ENCODE measurements at regions not wholly inside any gene's neighbourhood (a gene's known extent, or its start where the extent isn't known, plus 50 kb on each side); places are given as distances from the start of the nearest gene placed in this dataset.
"Not testable (repeated sequence)": the region's sequence is repeated elsewhere in the genome, so short reads cannot be mapped to it uniquely, and the experiment has no call there.

DNA sequence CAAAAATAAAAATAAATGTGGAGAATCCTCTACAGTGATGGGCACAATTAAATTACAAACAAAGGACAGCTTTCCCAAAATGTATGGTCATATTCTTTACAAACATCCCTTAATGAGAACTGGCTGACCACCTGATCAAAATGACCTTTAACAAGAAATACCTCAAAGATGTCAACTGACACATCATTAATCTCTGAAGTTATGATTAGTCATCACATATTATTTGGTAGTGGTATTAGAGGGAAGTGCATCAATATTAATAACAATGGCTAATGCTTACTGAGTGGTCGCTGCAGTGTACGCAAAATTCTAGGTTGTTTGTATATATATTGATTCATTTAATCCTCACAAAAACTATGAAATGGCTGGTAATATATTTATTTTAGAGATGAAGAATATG lies 340.6 kb downstream of the GJA1 start:
- no peak for DNase-seq

DNA sequence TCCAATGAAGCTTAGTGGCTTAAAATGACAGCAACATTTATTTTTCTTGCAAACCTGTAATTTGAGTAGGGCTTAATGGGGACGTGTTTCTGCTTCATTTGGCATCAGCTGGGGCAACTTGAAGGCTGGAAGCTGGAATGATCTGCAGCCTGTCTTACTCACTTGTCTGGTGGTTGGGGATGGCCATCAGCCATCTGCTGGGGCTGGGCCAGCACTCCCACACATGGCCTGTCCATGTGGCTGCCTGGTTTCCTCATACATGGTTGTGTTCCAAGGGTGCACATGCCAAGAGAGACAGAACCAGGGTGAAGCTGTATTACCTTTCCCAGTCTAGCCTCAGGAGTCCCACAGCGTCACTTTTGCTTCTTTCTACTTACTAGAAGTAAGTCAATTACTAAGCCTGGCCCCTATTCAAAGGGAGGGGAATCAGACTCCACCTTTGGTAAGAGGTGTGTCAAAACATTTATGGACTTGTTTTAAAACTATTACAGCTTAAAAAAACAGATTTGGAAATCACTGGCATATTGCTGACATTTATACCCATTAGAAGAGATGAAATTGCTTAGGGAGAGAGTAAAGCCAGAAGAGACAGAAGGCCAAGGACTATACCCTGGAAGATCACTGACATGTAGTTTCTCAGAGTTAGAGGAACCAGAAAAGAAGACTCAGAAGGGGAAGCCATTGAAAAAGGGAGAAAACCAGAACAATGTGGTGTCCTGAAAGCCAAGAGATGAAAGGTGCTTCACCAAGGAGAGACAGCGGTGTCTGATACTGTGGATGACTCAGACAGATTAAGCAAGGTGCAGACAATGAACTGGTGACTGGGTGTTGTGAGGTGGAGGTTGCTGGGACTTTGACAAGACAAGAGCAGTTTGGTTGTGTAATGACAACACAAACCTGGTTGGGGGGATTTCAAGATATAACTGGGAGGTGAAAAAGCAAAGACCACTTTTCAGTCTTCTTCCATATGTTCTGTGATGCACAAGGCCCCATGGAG lies 345.2 kb downstream of the GJA1 start:
- no peak for DNase-seq

DNA sequence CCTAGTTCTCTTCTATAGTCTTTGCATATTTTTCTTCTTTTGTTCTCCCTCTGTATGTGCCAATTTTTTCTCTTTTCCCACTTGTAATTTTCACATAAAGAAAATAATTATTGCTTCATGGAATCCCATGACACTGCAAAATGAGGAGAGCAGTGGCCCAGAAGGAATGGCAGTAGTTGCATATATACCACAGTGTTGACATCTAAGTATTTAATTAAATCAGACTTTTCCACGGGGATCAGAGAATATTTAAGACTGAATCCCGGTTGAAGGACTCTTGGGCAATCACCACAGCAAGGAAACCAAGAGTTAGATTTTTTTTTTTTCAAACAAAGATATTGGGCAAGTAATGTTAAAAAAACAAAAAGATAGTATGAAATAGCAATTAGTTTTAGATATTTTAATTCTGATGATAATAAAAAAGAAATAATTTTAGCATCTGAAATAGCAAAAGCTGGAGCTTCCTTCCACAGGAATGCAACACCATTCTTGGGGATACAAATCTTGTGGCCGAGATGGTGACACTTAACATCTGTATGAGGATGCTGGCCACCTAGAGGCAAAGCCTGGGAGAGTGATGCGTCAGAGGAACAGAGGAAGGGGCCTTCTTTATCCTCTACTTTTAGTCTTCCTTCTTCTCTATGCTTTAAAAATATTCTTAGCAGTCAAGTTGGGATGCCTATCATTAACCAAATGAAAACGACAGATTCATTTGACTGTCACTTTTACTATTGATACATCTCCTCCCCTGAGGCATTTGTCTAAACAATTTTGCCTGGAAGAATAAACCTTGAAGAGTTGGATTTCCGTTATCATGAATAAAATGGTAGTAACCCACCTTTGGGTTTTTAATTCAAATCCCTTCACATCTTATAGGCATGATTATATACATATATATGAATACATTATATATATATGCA lies 356.2 kb downstream of the GJA1 start:
- no peak for DNase-seq

DNA sequence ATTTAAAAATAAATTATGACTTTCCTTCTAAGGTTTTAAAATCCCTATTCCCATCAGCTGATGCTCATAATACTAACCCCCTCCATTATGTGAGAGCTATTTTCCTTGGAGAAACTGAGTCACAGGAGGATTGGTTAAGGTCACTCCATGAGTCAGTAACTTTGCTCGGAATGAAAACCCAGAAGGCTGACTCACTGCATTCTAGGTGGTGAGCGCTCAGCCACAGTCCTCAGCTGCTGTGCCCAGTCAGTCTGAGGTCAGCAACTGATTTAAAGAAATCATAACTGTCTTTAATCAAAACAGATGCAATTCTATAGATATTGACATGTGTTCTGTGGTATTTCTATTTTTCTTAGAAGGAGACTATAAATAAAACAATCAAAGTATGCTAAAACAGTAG lies 359.2 kb downstream of the GJA1 start:
- no peak for DNase-seq

DNA sequence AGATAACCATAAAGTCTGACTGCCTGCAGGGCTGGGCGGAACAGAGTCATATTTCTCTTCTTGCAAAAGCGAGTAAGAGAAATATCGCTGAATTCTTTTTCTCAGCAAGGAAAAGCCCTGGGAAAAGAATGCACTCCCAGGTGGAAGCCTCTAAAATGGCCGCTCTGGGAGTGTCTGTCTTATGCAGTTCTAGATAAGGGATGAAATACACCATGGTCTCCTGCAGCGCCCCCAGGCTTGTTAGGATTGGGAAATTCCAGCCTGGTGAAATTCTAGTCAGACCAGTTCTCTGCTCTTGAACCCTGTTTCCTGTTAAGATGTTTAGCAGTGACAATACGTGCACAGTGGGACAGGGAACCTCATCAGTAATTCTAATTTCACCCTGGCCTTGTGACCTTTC lies 362.2 kb downstream of the GJA1 start:
- not testable (repeated sequence) for DNase-seq

DNA sequence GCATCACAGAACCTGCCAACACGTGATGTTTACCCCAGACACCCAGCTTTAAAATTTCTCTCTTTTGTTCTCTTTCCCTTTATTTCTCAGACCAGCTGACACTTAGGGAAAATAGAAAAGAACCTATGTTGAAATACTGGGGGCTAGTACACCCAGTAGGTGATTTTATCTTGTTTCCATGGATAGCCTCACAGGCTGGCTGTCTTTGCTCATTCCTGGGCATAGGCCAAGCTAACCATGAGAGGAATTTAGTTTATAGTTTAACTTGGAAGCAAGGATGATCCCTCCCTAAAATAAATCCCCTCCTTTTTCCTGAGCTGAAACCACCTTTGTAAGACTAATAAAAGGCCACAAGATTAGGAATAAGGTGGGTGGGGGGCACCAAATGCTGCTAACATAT lies 362.7 kb downstream of the GJA1 start:
- not testable (repeated sequence) for DNase-seq

DNA sequence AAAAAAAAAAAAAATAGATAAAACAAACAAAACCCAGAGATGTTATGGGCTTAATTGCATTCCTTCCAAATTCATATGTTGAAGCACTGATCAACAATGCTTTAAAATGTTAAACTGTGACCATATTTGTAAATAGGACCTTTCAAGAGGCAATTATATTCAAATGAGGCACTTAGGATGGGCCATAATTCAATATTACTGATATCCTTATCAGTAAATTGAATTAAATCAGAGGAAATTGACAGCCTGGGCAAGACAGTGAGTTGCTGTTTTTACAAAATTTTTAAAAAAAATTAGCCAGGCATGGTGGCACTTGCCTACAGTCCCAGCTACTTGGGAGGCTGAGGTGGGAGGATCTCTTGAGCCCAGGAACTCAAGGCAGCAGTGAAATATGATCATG lies 364.1 kb downstream of the GJA1 start:
- no peak for DNase-seq

DNA sequence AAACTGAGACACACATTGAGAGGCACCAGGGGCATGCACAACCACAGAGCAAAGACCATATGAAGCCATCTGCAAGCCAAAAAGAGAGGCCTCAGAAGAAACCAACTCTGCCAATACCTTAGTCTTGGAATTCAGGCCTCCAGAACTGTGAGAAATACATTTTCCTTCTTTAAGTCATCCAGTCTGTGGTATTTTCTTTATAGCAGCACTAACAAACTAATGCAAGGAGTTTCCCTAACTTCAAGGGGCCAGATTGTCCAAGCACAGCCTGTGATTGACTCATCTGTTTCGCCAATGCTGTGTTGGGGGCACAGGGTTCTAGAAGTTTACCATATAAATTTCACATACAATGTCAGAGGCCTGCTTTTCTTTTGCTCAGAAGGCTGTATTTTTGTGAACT lies 364.6 kb downstream of the GJA1 start:
- no peak for DNase-seq

DNA sequence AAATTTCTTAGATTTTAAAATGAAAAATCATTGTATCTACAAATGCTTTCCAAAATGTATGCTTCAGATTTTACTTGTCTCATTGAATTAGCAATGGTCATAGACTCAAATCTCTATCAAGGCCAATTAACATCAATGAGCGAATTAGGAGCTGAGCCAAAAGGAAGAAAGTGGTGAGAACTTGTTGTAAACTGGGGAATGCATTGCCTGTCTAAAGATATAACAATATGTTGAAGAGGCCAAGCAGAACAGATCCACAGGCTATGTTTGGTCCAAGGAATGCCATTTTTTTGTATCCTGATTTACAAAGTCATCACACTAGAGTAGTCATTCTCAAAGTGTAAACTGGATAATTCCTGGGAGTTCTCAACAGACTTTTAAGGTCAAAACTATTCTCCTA lies 370.7 kb downstream of the GJA1 start:
- no peak for DNase-seq

DNA sequence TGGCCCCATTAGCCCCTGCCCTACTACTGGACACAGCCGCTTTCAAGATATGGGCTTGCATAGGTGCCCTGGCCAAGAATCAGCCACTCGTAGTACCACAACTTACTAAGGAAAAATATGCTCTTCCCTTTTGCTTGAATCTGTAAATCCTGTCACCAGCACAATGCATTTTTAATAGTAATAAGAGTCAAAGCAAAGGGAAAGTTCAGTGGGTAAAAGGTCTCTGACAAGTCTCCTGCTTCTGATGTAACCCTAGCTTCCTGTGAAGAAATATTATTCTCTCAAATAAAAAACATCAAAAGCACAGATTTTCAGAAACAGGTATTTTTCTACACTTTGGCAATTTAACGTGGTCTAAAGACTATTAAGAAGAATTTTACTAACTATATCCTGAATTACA lies 373.8 kb downstream of the GJA1 start:
- no peak for DNase-seq

DNA sequence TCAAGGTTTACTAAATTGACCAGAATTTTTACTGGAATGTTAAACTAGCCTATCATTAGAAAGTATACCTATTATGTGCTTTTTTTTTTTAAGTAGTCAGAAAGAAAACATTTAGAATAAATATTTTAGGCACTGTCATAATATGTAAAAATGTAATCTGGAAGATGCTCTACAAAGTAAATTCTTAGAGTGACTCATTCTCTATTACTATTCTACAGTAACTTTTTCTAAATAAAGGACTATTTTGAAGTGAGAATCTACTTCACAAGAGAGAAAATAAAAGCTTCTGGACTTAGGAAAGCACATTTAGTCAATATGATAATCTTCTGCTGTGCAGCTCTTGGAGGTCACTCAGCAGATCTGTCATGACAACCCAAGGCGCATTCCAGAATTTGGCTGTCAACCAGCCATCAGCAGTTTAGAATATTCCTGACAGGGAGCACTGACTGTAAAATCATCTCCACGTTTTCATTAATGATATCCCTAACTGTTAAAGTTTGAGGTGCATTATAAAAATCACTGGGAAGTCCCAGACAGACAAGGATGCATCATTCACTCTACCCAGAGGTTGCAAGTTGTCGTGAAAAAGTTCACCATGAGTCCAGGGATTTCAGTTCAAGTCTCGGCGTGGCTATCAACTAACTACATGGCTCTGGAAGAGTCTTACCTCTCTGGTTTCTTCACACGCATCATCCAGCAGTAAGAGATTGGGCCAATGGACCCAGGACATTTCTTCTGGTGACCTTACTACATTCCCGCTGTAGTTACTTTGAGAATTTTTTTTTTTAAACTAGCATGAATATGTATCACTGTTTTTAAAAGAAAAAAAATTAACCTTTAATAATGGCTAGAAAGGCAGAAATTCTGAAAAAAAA lies 374.9 kb downstream of the GJA1 start:
- DNase-seq: no peak

DNA sequence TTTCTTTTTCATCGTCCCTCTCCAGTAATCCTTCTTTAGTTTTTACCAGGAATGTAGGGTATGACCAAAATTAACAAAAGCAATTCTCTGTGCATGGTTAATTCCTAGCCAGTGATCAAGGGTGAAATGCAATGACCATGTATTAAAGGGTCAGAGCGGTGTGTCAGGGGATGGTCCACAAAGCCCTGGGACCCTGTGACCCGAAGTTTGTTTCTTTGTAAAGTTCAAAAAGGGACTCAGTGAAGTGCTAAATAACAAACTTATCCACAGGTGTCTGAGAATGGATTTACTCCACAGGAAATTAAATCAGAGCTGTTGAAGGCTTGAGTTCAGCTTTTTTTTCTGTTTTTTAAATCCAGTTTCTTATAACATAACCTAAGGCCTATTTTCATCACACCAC lies 375.7 kb downstream of the GJA1 start:
- no peak for DNase-seq

DNA sequence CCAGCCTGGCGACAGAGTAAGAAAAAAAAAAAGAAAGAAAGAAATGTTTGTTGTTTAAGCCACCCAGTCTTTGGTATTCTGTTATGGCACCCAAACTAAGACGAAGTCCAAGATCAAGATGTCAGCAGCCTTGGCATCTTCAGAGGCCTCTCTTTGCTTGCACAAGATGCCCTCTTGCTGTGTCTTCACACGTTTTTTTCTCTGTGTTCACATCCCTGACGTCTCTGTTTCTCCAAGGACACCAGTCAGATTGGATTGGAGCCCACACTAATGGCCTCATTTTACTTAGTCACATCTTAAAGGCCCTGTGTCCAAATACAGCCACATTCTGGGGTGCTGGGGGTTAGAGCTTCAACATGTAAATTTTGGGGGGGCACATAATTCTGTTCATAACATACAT lies 380.9 kb downstream of the GJA1 start:
- DNase-seq: no peak

DNA sequence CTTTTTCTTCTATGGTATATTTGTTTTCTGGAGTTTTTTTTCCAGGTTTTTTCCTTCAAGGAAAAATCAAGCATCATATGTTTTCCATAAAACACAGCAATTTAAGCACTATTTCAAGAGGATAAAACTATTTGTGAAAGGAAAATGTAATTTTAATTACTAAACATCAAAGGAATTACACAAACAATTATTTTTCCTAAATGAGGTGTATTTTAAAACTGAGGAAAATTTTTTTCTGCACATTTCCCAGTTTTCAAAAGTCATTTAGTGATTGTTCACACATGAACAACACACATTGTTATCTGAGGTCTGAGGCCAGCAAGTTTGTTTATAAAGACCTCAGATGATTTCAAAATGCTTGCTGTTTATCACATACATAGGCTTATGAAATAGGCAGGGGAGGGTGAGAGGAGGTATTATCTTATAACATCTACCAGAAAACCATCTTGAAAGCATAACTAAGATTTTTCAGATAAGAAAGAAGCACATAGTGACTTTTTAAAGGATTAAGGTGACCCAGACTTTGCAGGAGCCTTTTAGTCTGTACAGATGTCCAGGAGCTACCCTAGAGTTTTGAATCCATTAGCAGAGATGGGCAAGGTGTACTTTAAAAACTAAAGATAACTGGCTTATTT lies 381.6 kb downstream of the GJA1 start:
- no peak for DNase-seq

DNA sequence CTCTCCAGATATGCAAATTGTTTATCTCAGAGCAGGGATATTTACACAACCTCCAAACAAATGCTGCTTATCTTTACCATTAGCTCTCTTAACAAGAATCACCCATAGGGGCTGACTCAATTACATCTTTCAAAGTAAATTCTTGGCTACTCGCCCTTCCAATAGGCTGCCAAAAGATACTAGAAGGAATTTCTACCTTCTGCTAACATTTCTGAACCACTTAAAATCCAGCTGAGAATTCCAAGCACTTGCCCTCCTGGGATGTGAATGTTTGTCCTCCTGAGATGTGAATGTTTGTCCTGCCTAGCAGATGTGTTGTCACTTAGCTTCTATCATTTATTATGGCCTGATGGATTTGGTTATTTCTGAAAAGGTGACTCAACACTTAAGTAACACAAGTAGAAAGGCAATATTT lies 388.0 kb downstream of the GJA1 start:
- no peak for DNase-seq

DNA sequence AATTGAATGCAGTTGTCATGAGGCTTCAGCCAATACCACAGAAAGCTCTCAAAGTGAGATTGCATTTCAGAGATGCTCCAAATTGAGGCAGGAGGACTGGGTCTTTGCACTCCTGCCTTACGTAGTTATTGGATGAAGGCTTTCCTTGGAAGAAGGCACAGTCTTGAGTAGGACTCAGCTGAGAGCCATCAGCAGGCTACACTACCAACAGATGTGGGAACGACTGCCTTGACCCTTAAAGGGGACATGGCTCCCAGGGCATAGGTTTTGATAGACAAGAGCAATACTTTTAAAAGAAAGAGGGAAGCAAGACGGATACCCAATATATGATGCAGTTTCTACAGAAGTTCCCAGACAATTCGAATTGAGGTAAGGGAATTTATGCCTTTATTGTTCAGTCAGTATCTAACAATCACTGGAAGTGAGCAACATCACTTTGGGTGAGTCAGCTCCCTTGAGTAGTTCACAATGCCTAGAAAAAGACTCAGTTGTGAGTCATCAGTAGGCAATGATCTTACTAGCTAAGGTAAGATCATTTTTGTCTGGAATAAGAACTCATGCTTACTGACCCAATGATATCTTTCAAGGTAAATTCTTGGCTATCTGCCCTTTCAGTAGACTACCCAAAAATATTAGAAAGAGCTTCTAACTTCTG lies 390.8 kb downstream of the GJA1 start:
- DNase-seq: no peak

DNA sequence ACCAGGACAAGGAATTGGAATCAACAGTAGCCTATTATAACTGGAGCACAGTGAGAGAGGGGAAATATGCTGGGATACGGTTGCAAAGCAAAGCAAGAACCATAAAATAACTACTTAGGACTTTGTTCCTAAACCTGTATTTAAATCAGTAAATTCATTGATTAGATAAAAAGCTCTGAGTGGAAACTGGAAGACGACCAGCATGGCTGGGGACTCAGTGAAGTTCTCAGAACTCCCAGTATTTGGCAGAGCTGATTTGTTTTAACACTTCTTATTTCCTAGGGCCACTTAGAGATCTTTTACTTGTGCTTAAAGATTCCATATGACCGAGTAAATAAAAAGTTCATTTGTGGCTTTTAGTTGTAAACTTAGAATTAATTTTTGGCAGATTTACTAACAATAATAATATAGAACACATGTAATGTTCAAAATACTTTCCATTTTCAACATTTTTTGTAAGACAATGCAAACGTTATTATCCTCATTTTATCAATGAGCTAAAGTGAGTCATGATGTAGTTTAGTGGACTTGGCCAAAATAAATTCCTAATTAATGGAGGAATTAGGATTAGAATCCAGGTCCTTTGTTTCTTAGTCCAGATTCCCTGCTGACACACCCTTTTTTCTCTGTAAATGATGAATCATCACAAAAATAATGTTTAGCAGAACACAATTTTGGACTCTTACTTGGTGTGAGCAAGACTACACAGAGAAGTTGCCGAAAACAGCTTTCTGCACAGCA lies 392.9 kb downstream of the GJA1 start:
- no peak for DNase-seq

DNA sequence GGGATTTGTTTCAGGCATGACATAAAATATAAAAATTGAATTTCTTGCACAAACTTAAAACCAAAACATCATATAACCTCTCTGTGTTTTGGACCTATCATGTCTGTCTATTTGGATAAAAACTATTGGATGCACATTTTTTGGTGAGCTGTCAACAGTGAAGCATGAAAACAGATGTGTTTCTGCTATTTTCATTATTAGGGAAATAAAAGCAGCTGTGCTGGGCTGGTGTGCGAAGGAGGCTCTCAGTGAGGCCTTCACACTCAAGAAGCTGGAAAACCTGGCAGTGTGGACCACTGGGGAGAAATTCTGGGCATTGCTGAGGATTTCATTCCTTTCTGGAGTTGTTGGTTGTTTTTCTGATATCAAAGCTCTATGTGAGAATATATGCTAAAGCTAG lies 395.3 kb downstream of the GJA1 start:
- DNase-seq: no peak

DNA sequence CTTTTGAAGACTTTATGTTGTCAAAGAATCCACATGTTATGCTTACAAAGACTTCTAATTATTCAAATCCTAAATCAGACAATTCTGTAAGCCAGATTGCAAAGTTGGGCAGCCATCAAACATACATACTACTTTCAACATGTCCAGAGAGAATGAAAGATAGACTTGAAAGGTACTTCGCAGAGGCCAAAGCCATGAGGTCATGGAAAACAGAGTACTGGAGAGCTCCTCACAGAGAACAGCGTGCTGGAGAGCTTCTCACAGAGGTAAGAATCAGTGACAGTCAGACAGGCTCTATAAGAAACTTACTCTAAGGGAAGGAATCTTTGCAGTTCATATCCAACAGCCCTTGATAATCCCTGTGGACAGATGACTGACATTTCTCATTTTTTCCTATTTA lies 400.2 kb downstream of the GJA1 start:
- DNase-seq: no peak

DNA sequence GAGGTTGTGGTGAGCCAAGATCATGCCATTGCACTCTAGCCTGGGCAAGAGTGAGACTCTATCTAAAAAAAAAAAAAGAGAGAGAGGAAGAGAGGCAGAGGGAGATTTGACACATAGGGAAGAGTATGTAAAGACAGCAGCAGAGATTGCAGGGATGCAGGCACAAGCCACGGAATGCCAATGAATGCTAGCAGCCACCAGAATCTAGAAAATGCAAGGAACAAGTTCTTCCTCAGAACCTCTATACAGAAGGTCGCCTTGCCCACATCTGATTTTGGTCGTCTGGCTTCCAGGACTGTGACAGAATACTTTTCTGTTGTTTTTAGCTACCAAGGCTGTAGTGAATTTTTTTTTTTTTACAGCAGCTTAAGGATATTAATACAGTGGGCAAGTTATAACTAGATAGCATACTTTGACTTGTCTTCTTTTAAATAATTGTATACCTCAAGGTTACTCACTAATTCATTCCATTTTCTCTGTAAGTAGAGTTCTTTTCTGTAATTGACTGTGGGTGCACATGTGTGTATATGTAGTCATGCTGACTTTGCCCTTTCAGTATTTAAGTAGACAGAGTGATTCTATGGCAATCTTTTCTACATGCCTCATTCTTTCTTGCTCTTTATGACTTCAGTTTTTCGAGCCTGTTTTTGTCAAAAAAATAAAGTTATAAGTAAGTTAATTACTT lies 402.2 kb downstream of the GJA1 start:
- DNase-seq: no peak

All from activated CD4-positive, alpha-beta T cell treated with anti-CD3 and anti-CD28 coated beads, Interleukin-2, amount 50 U/mL, for 16 hours (primary cell).